ENCODE measurements at regions not wholly inside any gene's neighbourhood (a gene's known extent, or its start where the extent isn't known, plus 50 kb on each side); places are given as distances from the start of the nearest gene placed in this dataset.
A peak's percentile ranks its signal among the peaks of the same experiment; 100 is the strongest.

DNA sequence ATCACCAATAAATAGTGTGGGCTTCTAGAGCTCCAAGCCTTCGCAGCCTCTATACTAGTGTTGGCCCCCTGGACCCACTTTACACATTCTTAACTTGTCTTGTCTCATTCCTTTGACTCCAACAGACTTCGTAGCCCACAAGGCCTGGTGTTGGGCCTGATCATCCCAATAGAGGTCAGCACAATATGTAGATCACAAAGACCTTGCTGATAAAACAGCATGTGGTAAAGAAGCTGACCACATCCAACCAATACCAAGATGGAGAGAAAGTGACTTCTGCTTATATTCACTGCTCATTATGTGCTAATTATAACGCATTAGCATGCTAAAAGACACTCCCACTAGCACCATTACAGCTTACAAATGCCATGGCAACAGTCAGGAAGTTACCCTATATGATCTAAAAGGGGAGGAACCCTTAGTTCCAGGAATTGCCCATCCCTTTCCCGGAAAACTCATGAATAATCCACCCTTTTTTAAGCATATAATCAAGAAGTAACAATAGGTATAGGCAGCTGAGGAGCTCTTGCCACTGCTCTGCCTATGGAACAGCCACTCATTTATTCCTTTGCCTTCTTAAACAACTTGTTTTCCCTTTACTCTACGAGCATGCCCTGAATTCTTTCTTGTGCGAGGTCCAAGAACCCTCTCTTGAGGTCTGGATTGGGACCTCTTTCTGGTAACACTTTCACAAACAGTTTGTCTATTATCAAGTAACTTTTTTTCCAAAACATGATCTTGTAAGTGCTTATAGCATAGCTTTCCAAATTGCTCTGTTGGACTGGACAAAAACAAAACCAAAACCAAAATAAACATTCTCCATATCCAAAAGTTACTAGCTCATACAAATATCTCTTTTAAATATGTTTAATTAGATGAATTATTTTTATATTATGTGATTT, 54.6 kb upstream of the ECHDC1 start:
- peak; percentile 83 for FAIRE-seq
- 12% methylated on average over 6 of the region's 6 CpGs for WGBS (ENCODE audit: insufficient coverage, low coverage, missing lambda C conversion rate)
- H3K36me3 ChIP-seq (ENCODE audit: control insufficient read depth, insufficient read depth, low read length), result no peaks in the 10 kb centered on the region
- intact Hi-C loops (cut with micrococcal nuclease) (no loop called here), in situ Hi-C loops (cut with MboI) (no loop called here)
- no peaks in the 10 kb centered on the region for H3K9me1 ChIP-seq (ENCODE audit: control insufficient read depth, insufficient read depth, low read length)
- peak overlapping the region; percentile 49 for H3K27ac ChIP-seq (ENCODE audit: extremely low read depth, low read depth, low read length)
- ChIA-PET CTCF (ENCODE audit: low intra/inter-chr PET ratio) (no interaction called here), POLR2A (no interaction called here)
- H3K9ac ChIP-seq (ENCODE audit: insufficient read depth in 1 of 2, low read depth in 2 of 2, low read length in 2 of 2), result no peak overlapping the region
- no peaks in the 10 kb centered on the region for H3K27me3 ChIP-seq (ENCODE audit: control insufficient read depth in 2 of 2, insufficient read depth in 2 of 2, low read length in 2 of 2)
- no TSS peak for BruUV-seq (replicated peaks)
- H4K20me1 ChIP-seq (replicated peaks; ENCODE audit: control insufficient read depth, insufficient read depth, low read length), result no peaks in the 10 kb centered on the region
- peaks cover 0 to 6% of the 10 kb centered on the region in 2 experiments; a peak in 3 of 5 replicates for H3K4me1 ChIP-seq (replicated peaks in 1 of 2; ENCODE audit: control insufficient read depth in 2 of 2, insufficient read depth in 2 of 2, low read length in 2 of 2)
- peak; percentile 74 for ATAC-seq
- peak overlapping the region; percentile 15; the same call in 1 of the 2 replicates for H3K4me2 ChIP-seq (ENCODE audit: insufficient read depth, low read length)
- peak in 3 of 4 experiments; percentile 7 to 69 (median 23) for DNase-seq (ENCODE audit: extremely low read depth in 1 of 4, low spot score in 3 of 4)
- peak overlapping the region; percentile 78 for H2AFZ ChIP-seq (ENCODE audit: low read depth, low read length)
- H3K4me3 ChIP-seq, result no peak overlapping the region
- H3K9me3 ChIP-seq (replicated peaks; ENCODE audit: control insufficient read depth, insufficient read depth, low read depth, low read length), result no peaks in the 10 kb centered on the region
- no peaks in the 10 kb centered on the region for H3K79me2 ChIP-seq (ENCODE audit: control insufficient read depth, insufficient read depth, low read length)
- TF ChIP-seq XRCC3 (IDR thresholded peaks at IDR 0.05) (no peak), NCOA4 (IDR thresholded peaks at IDR 0.05; ENCODE audit: partially characterized antibody) (no peak), KLF1 (tag; IDR thresholded peaks at IDR 0.05) (peak; percentile 60), KLF13 (tag; IDR thresholded peaks at IDR 0.05; ENCODE audit: borderline replicate concordance, low read depth) (peak; percentile 49; the same call in 1 of the 2 replicates), CBFA2T2 (conservative IDR thresholded peaks at IDR 0.05) (no peak), U2AF2 (optimal IDR thresholded peaks at IDR 0.05; ENCODE audit: low read depth, low read length) (no peak), GABPA (tag; conservative IDR thresholded peaks at IDR 0.05; ENCODE audit: low read depth) (0 out of 2 replicates have a peak, but pooled peaks have one; percentile 17), SRF (CRISPR knock-in tag; IDR thresholded peaks at IDR 0.05) (peak in 1 of 2 experiments; percentile 80; a peak in 1 of 4 replicates), ZNF124 (CRISPR knock-in tag; IDR thresholded peaks at IDR 0.05) (no peak), HMG20A (CRISPR knock-in tag; conservative IDR thresholded peaks at IDR 0.05) (no peak), ATF1 (CRISPR knock-in tag; IDR thresholded peaks at IDR 0.05) (no peak), ATF1 (tag; IDR thresholded peaks at IDR 0.05) (0 out of 2 replicates have a peak, but pooled peaks have one; percentile 19), BACH1 (tag; IDR thresholded peaks at IDR 0.05) (no peak), RFX1 (IDR thresholded peaks at IDR 0.05) (peak; percentile 89), ZNF785 (CRISPR knock-in tag; IDR thresholded peaks at IDR 0.05) (no peak), FOSL1 (tag; conservative IDR thresholded peaks at IDR 0.05) (peak; percentile 71), ZFP30 (CRISPR knock-in tag; IDR thresholded peaks at IDR 0.05; ENCODE audit: borderline replicate concordance) (no peak), HDAC1 (IDR thresholded peaks at IDR 0.05) (no peak), GABPB1 (CRISPR knock-in tag; IDR thresholded peaks at IDR 0.05) (no peak), DNMT1 (IDR thresholded peaks at IDR 0.05) (no peak), ELF1 (tag; IDR thresholded peaks at IDR 0.05) (peak; percentile 56; the same call in 1 of the 2 replicates), STAT5A (IDR thresholded peaks at IDR 0.05; ENCODE audit: borderline replicate concordance, low read length) (peak; percentile 95), SETDB1 (IDR thresholded peaks at IDR 0.05; ENCODE audit: low read length) (no peak)
- TF ChIP-seq, protein P1, sequence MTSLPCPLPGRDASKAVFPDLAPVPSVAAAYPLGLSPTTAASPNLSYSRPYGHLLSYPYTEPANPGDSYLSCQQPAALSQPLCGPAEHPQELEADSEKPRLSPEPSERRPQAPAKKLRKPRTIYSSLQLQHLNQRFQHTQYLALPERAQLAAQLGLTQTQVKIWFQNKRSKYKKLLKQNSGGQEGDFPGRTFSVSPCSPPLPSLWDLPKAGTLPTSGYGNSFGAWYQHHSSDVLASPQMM (CRISPR knock-in tag; IDR thresholded peaks at IDR 0.05), result no peak
- TF ChIP-seq, protein P2, sequence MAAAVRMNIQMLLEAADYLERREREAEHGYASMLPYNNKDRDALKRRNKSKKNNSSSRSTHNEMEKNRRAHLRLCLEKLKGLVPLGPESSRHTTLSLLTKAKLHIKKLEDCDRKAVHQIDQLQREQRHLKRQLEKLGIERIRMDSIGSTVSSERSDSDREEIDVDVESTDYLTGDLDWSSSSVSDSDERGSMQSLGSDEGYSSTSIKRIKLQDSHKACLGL (CRISPR knock-in tag; IDR thresholded peaks at IDR 0.05; ENCODE audit: borderline replicate concordance, poor library complexity, severe bottlenecking), result no peak

Data from K562 (cell line).